ENCODE measurements at regions not wholly inside any gene's neighbourhood (a gene's known extent, or its start where the extent isn't known, plus 50 kb on each side); places are given as distances from the start of the nearest gene placed in this dataset.

- TF ChIP-seq CTCF (IDR thresholded peaks at IDR 0.05), result no peak
- TF ChIP-seq RFX5 (IDR thresholded peaks at IDR 0.05), result no peak
- no peak for TF ChIP-seq USF2 (IDR thresholded peaks at IDR 0.05)
- no peak; a peak in 1 of 5 replicates for TF ChIP-seq EP300 (IDR thresholded peaks at IDR 0.05)
- no peak for TF ChIP-seq REST (IDR thresholded peaks at IDR 0.05)
- TF ChIP-seq KDM5A (IDR thresholded peaks at IDR 0.05), result no peak
- no peak for TF ChIP-seq TP53 (CRISPR knock-in tag; IDR thresholded peaks at IDR 0.05)
- TF ChIP-seq RAD21 (conservative IDR thresholded peaks at IDR 0.05 in 1 of 2, IDR thresholded peaks at IDR 0.05 in 1 of 2), result no peak
- no peak for TF ChIP-seq HOXB13 (CRISPR knock-in tag; IDR thresholded peaks at IDR 0.05; ENCODE audit: low read depth)
- TF ChIP-seq RCOR1 (IDR thresholded peaks at IDR 0.05; ENCODE audit: low read depth, low read length), result no peak
- no peak for TF ChIP-seq MYC (IDR thresholded peaks at IDR 0.05; ENCODE audit: borderline replicate concordance, low read length)
Measured at GRCh38 chr6:22892452-22892851, 323.1 kb downstream of the HDGFL1 start.

Data from A549 (cell line).